ENCODE measurements at regions not wholly inside any gene's neighbourhood (a gene's known extent, or its start where the extent isn't known, plus 50 kb on each side); places are given as distances from the start of the nearest gene placed in this dataset.

DNA sequence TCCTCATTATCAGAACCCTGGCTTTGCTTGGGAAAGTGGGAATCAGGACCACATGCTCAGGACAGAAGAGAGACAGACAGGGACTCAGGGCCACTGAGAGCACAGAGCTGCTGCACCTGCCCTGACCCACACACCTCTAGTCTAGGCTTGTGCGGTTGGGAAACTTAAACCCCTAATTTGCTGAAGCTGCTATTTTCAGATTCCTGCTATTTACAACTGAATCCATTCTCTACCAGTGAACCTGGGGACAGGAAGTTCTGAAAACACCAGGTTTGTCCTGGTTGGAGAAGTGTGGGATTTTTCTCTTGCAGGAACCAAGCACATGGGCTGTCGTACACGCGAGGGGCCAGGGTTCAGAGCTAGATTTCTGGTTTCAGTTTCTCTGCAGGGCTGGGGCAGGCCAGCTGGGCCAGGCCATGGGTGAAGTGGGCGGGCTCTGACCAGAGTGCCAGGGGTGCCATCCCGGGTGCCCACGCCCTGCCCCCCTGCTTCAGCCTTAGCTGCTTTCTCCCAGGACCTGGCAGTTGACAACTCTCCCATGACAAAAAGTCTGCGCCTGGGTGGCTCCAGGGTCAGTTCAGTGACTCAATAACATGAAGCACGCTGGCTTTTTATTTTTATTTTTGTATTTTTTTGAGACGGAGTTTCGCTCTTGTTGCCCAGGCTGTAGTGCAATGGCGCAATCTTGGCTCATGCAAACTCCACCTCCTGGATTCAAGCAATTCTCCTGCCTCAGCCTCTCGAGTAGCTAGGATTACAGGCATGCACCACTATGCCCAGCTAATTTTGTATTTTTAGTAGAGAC is 51.3 kb upstream of the SLC1A4 start:
- H3K4me3 ChIP-seq (ENCODE audit: insufficient read depth, low read depth, low read length): no peak overlapping the region
- H3K9ac ChIP-seq (ENCODE audit: low read depth, low read length): no peak overlapping the region
- H3K4me2 ChIP-seq (ENCODE audit: low read depth, low read length): no peak overlapping the region
- ATAC-seq (ENCODE audit: low read depth) (no peak), DNase-seq (no peak)
- no peaks in the 10 kb centered on the region for H4K20me1 ChIP-seq (ENCODE audit: insufficient read depth, low read length)
- ChIA-PET CTCF (no interaction called here), POLR2A (ENCODE audit: unreplicated experiment) (no interaction called here)
- H3K23ac ChIP-seq (ENCODE audit: low read depth, low read length): no peak overlapping the region
- TF ChIP-seq MAFK (IDR thresholded peaks at IDR 0.05; ENCODE audit: low read depth, low read length): 0 out of 2 replicates have a peak, but pooled peaks have one; percentile 20
- no peak for TF ChIP-seq FOS (IDR thresholded peaks at IDR 0.05; ENCODE audit: low read depth, low read length)
- H3K14ac ChIP-seq (replicated peaks; ENCODE audit: low read depth, low read length): no peak overlapping the region
- no peak overlapping the region for H3K18ac ChIP-seq (ENCODE audit: low read depth, low read length)
- H3K27ac ChIP-seq (ENCODE audit: insufficient read depth, low read length): no peak overlapping the region
- in situ Hi-C loops (cut with MboI; ENCODE audit: low sequenced_read_pairs): loop anchor here (10.0 kb wide), 1 partner anchor 637 kb away; no protein-coding TSS in a partner anchor
- H3K36me3 ChIP-seq (ENCODE audit: control insufficient read depth, insufficient read depth, low read length): no peaks in the 10 kb centered on the region
- no peak overlapping the region for H2BK15ac ChIP-seq (ENCODE audit: low read depth, low read length)
- no peak overlapping the region for H2AK5ac ChIP-seq (ENCODE audit: low read depth, low read length)
- dilution Hi-C loops (cut with HindIII; ENCODE audit: low sequenced_read_pairs, unreplicated experiment): no loop called here
- no peaks in the 10 kb centered on the region for H3K4me1 ChIP-seq (ENCODE audit: control insufficient read depth, insufficient read depth, low read length)
- H3K9me3 ChIP-seq (ENCODE audit: control insufficient read depth, insufficient read depth, low read length): peaks cover 5% of the 10 kb centered on the region; the same call in 1 of the 2 replicates
- no peak overlapping the region for H2BK20ac ChIP-seq (ENCODE audit: low read depth, low read length)
- peaks cover 64% of the 10 kb centered on the region for H3K27me3 ChIP-seq (ENCODE audit: control insufficient read depth, insufficient read depth, low read length)
- no peak overlapping the region for H2AK9ac ChIP-seq (replicated peaks; ENCODE audit: low read depth, low read length, poor library complexity)
- H3K9me1 ChIP-seq (ENCODE audit: insufficient read depth, low read length): peaks cover 9% of the 10 kb centered on the region; the same call in 1 of the 2 replicates
- 81% methylated on average over 6 of the region's 13 CpGs; no CpG with 5 or more reads in 1 of the 2 experiments for WGBS, 2 experiments (ENCODE audit: extremely low coverage in 2 of 2, insufficient read length in 1 of 2)
- BruUV-seq (replicated peaks): no TSS peak
- no peak overlapping the region for H2BK120ac ChIP-seq (ENCODE audit: low read depth, low read length)
- no peak overlapping the region for H4K5ac ChIP-seq (ENCODE audit: low read depth, low read length)
- no peak overlapping the region for H2BK5ac ChIP-seq (ENCODE audit: low read depth, low read length, poor library complexity, severe bottlenecking)
- intact Hi-C loops (cut with micrococcal nuclease): no loop called here
- no peak overlapping the region for H4K91ac ChIP-seq (ENCODE audit: insufficient read depth, low read depth, low read length)
- H3K79me1 ChIP-seq (ENCODE audit: low read depth in 1 of 2, low read length in 2 of 2): no peaks in the 10 kb centered on the region
- H2AFZ ChIP-seq (replicated peaks; ENCODE audit: low read length, poor library complexity): peak overlapping the region; percentile 36
- no peak overlapping the region for H4K8ac ChIP-seq (ENCODE audit: low read depth in 2 of 2, low read length in 2 of 2)
- H3K4ac ChIP-seq (ENCODE audit: low read depth, low read length): no peak overlapping the region
- H3K56ac ChIP-seq (ENCODE audit: extremely low read depth, insufficient read depth, low read length): no peak overlapping the region

All from IMR-90 (cell line).